PFSK-1 (cell line): ENCODE measurements at regions not wholly inside any gene's neighbourhood (a gene's known extent, or its start where the extent isn't known, plus 50 kb on each side); places are given as distances from the start of the nearest gene placed in this dataset.

Experiments
- FOXP2 ChIP-seq: optimal IDR thresholded peaks from 2 replicates; pipeline ENCODE3; 2011; ENCODE audit warnings: borderline replicate concordance, control low read depth, inconsistent platforms; ENCODE audit not compliant: insufficient read depth; ENCODE audit errors: extremely low read length, extremely low read depth
- POLR2AphosphoS5 ChIP-seq: IDR thresholded peaks from 2 replicates; pipeline ENCODE4 v1.6.1; 2012; ENCODE audit warnings: low read depth, mild to moderate bottlenecking, control low read depth, low read length, moderate library complexity
- SIN3A ChIP-seq: IDR thresholded peaks from 2 replicates; pipeline ENCODE4 v1.6.1; 2012; ENCODE audit warnings: mild to moderate bottlenecking, low read length, moderate library complexity, borderline replicate concordance; ENCODE audit not compliant: insufficient read depth
- TAF1 ChIP-seq: IDR thresholded peaks from 2 replicates; pipeline ENCODE4 v1.6.1; 2012; ENCODE audit warnings: low read length, control low read depth, borderline replicate concordance; ENCODE audit not compliant: insufficient read depth
- TF ChIP-seq, protein P1 (sequence below), 2 experiments: IDR thresholded peaks; 2 replicates each; pipeline versions ENCODE4 v1.6.1 to v1.8.0; 2011 to 2012; ENCODE audit warnings: low read depth in 2 of 2, low read length in 2 of 2, control low read depth in 1 of 2, inconsistent platforms in 1 of 2, mild to moderate bottlenecking in 1 of 2, moderate library complexity in 1 of 2; ENCODE audit not compliant: insufficient read depth in 1 of 2

DNA sequence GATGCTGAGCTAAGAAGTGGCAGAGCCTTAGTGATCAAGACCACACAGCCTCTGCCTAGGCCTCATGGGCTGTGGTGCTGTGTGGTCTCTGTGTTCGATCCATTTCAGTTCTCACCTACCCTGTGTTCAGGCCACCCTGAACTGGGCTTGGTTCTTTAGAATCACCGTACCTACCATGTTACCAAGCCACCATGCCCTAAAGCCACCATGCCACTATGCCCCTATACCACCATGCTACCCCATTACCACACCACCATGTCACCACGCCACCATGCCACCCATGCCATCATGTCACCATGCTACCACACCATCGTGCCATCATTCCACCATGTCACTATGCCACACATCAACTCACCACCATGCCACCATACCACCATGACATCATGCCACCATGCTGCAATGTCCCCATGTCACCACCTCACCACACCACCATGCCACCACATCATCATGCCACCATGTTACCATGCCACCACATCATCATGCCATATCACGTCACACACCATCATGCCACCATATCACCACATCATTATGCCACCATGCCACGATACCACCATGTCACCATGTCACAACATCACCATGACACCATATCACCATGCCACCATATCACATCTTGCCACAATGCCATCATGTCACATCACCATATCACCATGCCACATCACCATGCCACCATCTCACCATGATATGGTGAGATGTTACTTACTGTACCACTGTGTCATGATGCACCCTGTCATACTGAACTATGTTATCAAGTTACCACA is 191.0 kb upstream of the ARL4C start:
- TF ChIP-seq, protein P1, sequence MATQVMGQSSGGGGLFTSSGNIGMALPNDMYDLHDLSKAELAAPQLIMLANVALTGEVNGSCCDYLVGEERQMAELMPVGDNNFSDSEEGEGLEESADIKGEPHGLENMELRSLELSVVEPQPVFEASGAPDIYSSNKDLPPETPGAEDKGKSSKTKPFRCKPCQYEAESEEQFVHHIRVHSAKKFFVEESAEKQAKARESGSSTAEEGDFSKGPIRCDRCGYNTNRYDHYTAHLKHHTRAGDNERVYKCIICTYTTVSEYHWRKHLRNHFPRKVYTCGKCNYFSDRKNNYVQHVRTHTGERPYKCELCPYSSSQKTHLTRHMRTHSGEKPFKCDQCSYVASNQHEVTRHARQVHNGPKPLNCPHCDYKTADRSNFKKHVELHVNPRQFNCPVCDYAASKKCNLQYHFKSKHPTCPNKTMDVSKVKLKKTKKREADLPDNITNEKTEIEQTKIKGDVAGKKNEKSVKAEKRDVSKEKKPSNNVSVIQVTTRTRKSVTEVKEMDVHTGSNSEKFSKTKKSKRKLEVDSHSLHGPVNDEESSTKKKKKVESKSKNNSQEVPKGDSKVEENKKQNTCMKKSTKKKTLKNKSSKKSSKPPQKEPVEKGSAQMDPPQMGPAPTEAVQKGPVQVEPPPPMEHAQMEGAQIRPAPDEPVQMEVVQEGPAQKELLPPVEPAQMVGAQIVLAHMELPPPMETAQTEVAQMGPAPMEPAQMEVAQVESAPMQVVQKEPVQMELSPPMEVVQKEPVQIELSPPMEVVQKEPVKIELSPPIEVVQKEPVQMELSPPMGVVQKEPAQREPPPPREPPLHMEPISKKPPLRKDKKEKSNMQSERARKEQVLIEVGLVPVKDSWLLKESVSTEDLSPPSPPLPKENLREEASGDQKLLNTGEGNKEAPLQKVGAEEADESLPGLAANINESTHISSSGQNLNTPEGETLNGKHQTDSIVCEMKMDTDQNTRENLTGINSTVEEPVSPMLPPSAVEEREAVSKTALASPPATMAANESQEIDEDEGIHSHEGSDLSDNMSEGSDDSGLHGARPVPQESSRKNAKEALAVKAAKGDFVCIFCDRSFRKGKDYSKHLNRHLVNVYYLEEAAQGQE (IDR thresholded peaks at IDR 0.05; ENCODE audit: insufficient read depth in 1 of 2, low read depth in 2 of 2, low read length in 2 of 2), result no peak
- no peak for TF ChIP-seq SIN3A
- TF ChIP-seq POLR2AphosphoS5, result no peak
- no peak for TF ChIP-seq FOXP2
- no peak for TF ChIP-seq TAF1

DNA sequence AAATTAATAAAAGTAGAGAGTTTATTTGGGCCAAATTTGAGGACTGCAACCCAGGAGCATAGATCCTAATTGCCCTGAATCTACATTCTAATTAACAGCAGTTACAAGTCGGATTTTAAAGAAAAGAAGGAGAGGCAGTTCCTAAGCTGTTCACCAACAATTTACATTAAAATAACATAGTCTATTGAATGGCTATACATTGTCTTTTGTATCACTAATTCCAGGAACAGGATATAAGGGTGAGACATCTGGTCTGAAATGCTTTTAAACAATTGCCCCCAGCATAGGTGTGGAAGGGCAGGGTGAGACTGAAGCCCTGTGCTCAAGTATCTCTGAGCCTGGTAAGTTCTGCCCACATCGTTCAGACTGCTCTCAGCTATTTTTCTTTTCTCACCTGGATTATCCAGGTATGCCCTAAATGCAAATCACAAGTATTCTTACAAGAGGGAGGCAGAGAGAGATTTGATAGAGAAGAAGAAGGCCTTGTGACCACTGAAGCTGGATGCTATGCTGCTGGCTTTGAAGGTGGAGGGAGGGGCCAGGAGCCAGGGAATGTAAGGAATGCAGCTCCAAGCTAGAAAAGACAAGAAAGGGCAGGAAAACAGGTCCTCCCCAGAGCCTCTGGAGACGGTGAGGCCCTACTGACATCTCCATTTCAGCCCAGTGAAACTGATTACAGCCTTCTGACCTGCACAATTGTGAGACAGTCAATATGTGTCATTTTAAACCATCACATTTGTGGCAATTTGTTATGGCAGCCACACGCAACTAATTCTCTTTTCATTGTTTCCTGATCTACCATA is 189.4 kb upstream of the ARL4C start:
- TF ChIP-seq POLR2AphosphoS5, result no peak
- TF ChIP-seq SIN3A, result no peak
- TF ChIP-seq TAF1, result no peak
- TF ChIP-seq FOXP2, result no peak
- TF ChIP-seq, protein P1 (IDR thresholded peaks at IDR 0.05; ENCODE audit: insufficient read depth in 1 of 2, low read depth in 2 of 2, low read length in 2 of 2), result no peak

GRCh38 chr2:234684466-234684865 is 187.6 kb upstream of the ARL4C start:
- TF ChIP-seq, protein P1 (IDR thresholded peaks at IDR 0.05; ENCODE audit: insufficient read depth in 1 of 2, low read depth in 2 of 2, low read length in 2 of 2), result no peak
- TF ChIP-seq TAF1 (no peak), FOXP2 (no peak), SIN3A (no peak), POLR2AphosphoS5 (no peak)

- TF ChIP-seq SIN3A, result no peak
- no peak for TF ChIP-seq POLR2AphosphoS5
- TF ChIP-seq FOXP2, result no peak
- TF ChIP-seq, protein P1 (IDR thresholded peaks at IDR 0.05; ENCODE audit: insufficient read depth in 1 of 2, low read depth in 2 of 2, low read length in 2 of 2), result no peak
- no peak for TF ChIP-seq TAF1
Measured at GRCh38 chr2:234683950-234684349, 187.1 kb upstream of the ARL4C start.
